ENCODE measurements at regions not wholly inside any gene's neighbourhood (a gene's known extent, or its start where the extent isn't known, plus 50 kb on each side); places are given as distances from the start of the nearest gene placed in this dataset.

DNA sequence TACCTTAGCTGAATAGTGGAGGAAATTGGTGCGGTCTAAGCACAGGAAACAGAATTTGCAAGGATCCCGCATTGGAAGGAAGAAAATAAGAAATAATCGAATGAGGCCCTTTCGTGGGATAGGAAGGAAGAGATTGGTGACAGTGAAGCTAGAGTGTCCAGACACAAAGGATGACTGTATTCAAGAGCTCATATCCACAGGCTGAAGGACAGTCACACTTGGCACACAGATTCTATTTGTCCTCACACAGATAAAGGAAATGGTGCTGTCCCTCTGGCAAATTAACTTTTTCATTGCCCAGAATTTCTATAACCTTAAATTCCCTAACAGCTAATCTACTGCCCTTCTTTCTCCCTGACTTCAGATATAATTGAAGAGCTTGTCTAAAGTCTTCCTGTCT, 2188.9 kb upstream of the TENM3 start:
- TF ChIP-seq, protein P1, sequence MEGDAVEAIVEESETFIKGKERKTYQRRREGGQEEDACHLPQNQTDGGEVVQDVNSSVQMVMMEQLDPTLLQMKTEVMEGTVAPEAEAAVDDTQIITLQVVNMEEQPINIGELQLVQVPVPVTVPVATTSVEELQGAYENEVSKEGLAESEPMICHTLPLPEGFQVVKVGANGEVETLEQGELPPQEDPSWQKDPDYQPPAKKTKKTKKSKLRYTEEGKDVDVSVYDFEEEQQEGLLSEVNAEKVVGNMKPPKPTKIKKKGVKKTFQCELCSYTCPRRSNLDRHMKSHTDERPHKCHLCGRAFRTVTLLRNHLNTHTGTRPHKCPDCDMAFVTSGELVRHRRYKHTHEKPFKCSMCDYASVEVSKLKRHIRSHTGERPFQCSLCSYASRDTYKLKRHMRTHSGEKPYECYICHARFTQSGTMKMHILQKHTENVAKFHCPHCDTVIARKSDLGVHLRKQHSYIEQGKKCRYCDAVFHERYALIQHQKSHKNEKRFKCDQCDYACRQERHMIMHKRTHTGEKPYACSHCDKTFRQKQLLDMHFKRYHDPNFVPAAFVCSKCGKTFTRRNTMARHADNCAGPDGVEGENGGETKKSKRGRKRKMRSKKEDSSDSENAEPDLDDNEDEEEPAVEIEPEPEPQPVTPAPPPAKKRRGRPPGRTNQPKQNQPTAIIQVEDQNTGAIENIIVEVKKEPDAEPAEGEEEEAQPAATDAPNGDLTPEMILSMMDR (IDR thresholded peaks at IDR 0.05), result no peak
- no peak for TF ChIP-seq POLR2A (IDR thresholded peaks at IDR 0.05)
